ENCODE measurements at regions not wholly inside any gene's neighbourhood (a gene's known extent, or its start where the extent isn't known, plus 50 kb on each side); places are given as distances from the start of the nearest gene placed in this dataset.
A peak's percentile ranks its signal among the peaks of the same experiment; 100 is the strongest.

GRCh38 chr14:56463271-56463890 is 116.2 kb upstream of the TMEM260 start:
- no peak for ATAC-seq
- no peaks in the 10 kb centered on the region for H3K36me3 Mint-ChIP-seq
- H3K9me3 Mint-ChIP-seq = peaks cover 2% of the 10 kb centered on the region
- no peaks in the 10 kb centered on the region for H3K4me1 Mint-ChIP-seq
- H3K4me3 Mint-ChIP-seq = no peak overlapping the region
- no peak overlapping the region for H3K27ac Mint-ChIP-seq
- no peak for DNase-seq (ENCODE audit: low spot score in 2 of 2)

- no peak overlapping the region for H3K4me3 Mint-ChIP-seq
- no peak overlapping the region for H3K27ac Mint-ChIP-seq
- no peaks in the 10 kb centered on the region for H3K36me3 Mint-ChIP-seq
- no peak for DNase-seq (ENCODE audit: low spot score in 2 of 2)
- ATAC-seq = peak; percentile 53
- H3K9me3 Mint-ChIP-seq = no peaks in the 10 kb centered on the region
- H3K4me1 Mint-ChIP-seq = no peaks in the 10 kb centered on the region
Measured at GRCh38 chr14:56471056-56471455, 108.5 kb upstream of the TMEM260 start.

- Mint-ChIP-seq H3K9me3 (no peaks in the 10 kb centered on the region), H3K36me3 (no peaks in the 10 kb centered on the region), H3K4me3 (no peak overlapping the region), H3K4me1 (no peaks in the 10 kb centered on the region), H3K27ac (no peak overlapping the region)
- ATAC-seq = no peak
- DNase-seq (ENCODE audit: low spot score in 2 of 2) = no peak
Measured at GRCh38 chr14:56474419-56475022, 105.1 kb upstream of the TMEM260 start.

DNA sequence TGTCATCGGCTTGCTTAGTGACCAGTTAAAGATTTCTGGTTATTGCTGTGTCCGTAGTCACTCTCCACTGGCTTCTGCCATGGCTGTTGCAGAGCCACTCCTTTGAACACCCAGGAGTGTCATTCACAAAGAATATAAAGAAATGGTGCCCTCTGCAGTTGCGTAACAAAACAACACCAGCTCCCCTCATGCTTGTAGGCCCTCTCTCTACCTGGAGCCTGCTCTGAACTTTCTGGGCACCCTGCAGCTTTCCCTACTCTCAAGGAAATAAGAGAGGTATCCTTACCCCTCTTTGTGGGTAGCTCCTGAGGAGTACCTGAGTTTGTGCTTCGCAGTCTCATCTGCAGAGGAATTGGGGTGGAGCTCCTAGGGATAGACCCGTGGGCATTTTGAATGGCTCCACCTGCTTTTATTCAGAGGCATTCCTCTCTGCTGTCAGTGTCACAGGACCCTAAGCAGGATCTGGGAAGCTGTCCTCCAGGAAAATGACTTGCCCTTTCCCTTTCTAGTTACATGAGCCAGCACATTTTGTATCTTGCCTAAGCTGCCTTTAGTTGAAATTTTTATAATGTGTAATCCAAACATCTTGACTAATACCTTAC is 97.2 kb upstream of the TMEM260 start:
- DNase-seq (ENCODE audit: low spot score in 2 of 2) = no peak

DNA sequence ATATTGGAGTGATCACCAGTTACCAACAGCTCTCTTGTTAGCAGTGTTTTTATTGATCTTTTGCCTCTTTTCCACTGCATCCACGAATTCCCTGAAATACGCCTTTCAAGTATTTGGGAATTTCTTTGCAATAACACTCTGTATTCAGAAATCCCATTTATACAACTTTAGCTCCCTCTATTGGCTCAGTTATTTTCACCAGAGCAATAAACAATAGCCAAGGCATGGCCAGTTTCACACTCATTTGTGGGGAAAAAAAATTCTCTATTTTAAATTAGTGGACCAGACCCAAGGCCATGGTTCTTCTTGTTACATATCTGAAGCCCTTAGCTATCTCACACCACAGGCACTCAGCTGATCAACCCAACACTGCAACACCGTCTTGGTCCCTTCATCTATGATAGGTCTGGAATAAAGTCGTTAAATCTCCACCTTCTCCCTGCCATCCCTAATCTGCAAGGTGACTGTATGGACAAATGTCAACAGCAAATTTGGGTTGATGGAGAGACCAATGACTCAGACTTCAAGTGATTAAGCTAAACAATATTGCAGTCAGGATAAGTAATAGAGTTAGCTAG is 92.4 kb upstream of the TMEM260 start:
- Mint-ChIP-seq H3K9me3 (no peaks in the 10 kb centered on the region), H3K4me3 (no peak overlapping the region), H3K4me1 (no peaks in the 10 kb centered on the region), H3K36me3 (no peaks in the 10 kb centered on the region), H3K27ac (no peak overlapping the region)
- ATAC-seq (no peak), DNase-seq (ENCODE audit: low spot score in 2 of 2) (no peak)

More for the DNA sequence above, 97.2 kb upstream of the TMEM260 start:
- H3K9me3 Mint-ChIP-seq = no peaks in the 10 kb centered on the region
- H3K27ac Mint-ChIP-seq = no peak overlapping the region
- H3K36me3 Mint-ChIP-seq = no peaks in the 10 kb centered on the region
- no peaks in the 10 kb centered on the region for H3K4me1 Mint-ChIP-seq
- ATAC-seq = no peak
- H3K4me3 Mint-ChIP-seq = no peak overlapping the region

DNA sequence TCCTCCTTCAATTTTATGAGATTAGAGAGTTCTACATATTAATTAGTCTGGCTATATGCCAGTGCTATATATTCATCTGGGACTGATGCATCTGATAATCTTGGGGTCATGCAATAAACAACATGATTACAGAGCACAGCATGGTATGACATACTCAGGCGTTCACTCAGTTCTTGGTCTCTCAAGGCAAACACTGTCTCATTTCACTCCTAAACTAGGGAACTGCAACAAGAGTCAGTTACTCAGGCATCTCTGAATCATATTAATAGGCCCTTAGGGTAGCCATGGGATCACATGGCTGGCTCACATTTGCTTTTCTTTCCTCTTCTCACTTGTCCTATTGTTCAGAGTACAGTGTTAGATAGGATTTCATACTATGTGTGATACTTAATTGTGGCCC is 91.8 kb upstream of the TMEM260 start:
- DNase-seq (ENCODE audit: low spot score in 2 of 2) (no peak), ATAC-seq (no peak)
- Mint-ChIP-seq H3K27ac (no peak overlapping the region), H3K4me1 (no peaks in the 10 kb centered on the region), H3K36me3 (no peaks in the 10 kb centered on the region), H3K9me3 (no peaks in the 10 kb centered on the region), H3K4me3 (no peak overlapping the region)

GRCh38 chr14:56488306-56488705 is 91.3 kb upstream of the TMEM260 start:
- DNase-seq (ENCODE audit: low spot score in 2 of 2) = no peak
- no peaks in the 10 kb centered on the region for H3K36me3 Mint-ChIP-seq
- H3K27ac Mint-ChIP-seq = no peak overlapping the region
- ATAC-seq = no peak
- no peaks in the 10 kb centered on the region for H3K9me3 Mint-ChIP-seq
- no peak overlapping the region for H3K4me3 Mint-ChIP-seq
- no peaks in the 10 kb centered on the region for H3K4me1 Mint-ChIP-seq

DNA sequence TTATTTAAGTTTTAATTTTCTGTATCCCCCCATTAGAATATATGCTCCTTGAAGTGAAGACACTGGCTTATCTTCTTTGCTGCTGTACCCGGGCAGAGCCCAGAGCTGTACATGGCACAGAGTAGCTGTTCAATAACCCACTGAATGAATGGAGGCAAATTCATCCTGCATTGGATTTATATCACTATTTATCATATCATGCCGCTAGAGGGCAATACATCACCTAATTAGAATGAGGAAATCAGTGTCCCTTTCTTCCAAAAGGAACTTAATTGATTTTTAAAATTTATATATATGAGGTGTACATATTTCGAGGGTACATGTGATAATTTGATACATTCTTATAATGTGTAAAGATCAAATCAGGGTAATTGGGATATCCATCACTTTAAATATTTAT is 89.2 kb upstream of the TMEM260 start:
- DNase-seq (ENCODE audit: low spot score in 2 of 2) (no peak), ATAC-seq (no peak)
- Mint-ChIP-seq H3K4me1 (no peaks in the 10 kb centered on the region), H3K4me3 (no peak overlapping the region), H3K27ac (no peak overlapping the region), H3K36me3 (no peaks in the 10 kb centered on the region), H3K9me3 (no peaks in the 10 kb centered on the region)

GRCh38 chr14:56491299-56492285 is 88.0 kb upstream of the TMEM260 start:
- H3K9me3 Mint-ChIP-seq = no peaks in the 10 kb centered on the region
- ATAC-seq (peak; percentile 81), DNase-seq (ENCODE audit: low spot score in 2 of 2) (peak; percentile 6 to 61)
- H3K27ac Mint-ChIP-seq = no peak overlapping the region
- no peaks in the 10 kb centered on the region for H3K36me3 Mint-ChIP-seq
- no peak overlapping the region for H3K4me3 Mint-ChIP-seq
- H3K4me1 Mint-ChIP-seq = no peaks in the 10 kb centered on the region

- no peaks in the 10 kb centered on the region for H3K36me3 Mint-ChIP-seq
- ATAC-seq (no peak), DNase-seq (ENCODE audit: low spot score in 2 of 2) (no peak)
- no peak overlapping the region for H3K4me3 Mint-ChIP-seq
- no peaks in the 10 kb centered on the region for H3K9me3 Mint-ChIP-seq
- H3K27ac Mint-ChIP-seq = no peak overlapping the region
- H3K4me1 Mint-ChIP-seq = no peaks in the 10 kb centered on the region
Measured at GRCh38 chr14:56494167-56494566, 85.4 kb upstream of the TMEM260 start.

- no peak for DNase-seq (ENCODE audit: low spot score in 2 of 2)
- Mint-ChIP-seq H3K36me3 (no peaks in the 10 kb centered on the region), H3K4me3 (no peak overlapping the region), H3K4me1 (no peaks in the 10 kb centered on the region), H3K27ac (no peak overlapping the region), H3K9me3 (no peaks in the 10 kb centered on the region)
- no peak for ATAC-seq
Measured at GRCh38 chr14:56498112-56498511, 81.5 kb upstream of the TMEM260 start.

- Mint-ChIP-seq H3K4me1 (no peaks in the 10 kb centered on the region), H3K4me3 (no peak overlapping the region), H3K9me3 (no peaks in the 10 kb centered on the region), H3K27ac (no peak overlapping the region), H3K36me3 (no peaks in the 10 kb centered on the region)
- ATAC-seq = no peak
- no peak for DNase-seq (ENCODE audit: low spot score in 2 of 2)
Measured at GRCh38 chr14:56501909-56502530, 77.6 kb upstream of the TMEM260 start.

- H3K9me3 Mint-ChIP-seq = no peaks in the 10 kb centered on the region
- H3K4me3 Mint-ChIP-seq = no peak overlapping the region
- no peaks in the 10 kb centered on the region for H3K36me3 Mint-ChIP-seq
- DNase-seq (ENCODE audit: low spot score in 2 of 2) (no peak), ATAC-seq (no peak)
- H3K4me1 Mint-ChIP-seq = no peaks in the 10 kb centered on the region
- H3K27ac Mint-ChIP-seq = no peak overlapping the region
Measured at GRCh38 chr14:56505361-56505760, 74.2 kb upstream of the TMEM260 start.

DNA sequence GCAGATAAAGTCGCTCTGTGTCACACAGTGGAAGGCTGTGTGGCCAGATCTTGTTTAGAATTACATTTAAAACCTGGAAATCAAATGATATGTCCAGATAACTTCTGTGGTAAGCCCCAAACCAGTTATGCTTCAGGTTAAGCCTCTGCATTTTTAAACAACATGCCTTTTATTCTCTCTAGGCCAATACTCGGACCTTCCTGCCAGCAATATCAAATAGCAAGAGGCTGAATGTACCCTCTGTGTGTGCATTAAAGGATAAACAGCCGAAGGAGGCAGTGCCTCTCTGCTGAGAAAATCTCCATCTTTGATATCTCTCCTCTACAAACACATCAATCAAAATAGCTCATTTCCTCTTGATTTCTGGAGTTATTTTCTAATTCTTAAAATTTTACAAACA is 67.1 kb upstream of the TMEM260 start:
- no peaks in the 10 kb centered on the region for H3K36me3 Mint-ChIP-seq
- no peak overlapping the region for H3K4me3 Mint-ChIP-seq
- H3K4me1 Mint-ChIP-seq = no peaks in the 10 kb centered on the region
- ATAC-seq (no peak), DNase-seq (ENCODE audit: low spot score in 2 of 2) (no peak)
- H3K9me3 Mint-ChIP-seq = no peaks in the 10 kb centered on the region
- no peak overlapping the region for H3K27ac Mint-ChIP-seq

All from stimulated activated effector memory CD8-positive, alpha-beta T cell treated with anti-CD3 and anti-CD28 coated beads, Interleukin-12 subunit alpha, Interleukin-12 subunit beta, amount 100 ng/mL, for 72 hours (primary cell).